Hematopoietic multipotent progenitor cell treated with erythropoietin and hydrocortisone succinate and interleukin-3 and kit ligand, for 15 days (in vitro differentiated cells): ENCODE measurements at regions not wholly inside any gene's neighbourhood (a gene's known extent, or its start where the extent isn't known, plus 50 kb on each side); places are given as distances from the start of the nearest gene placed in this dataset.
"Not testable (repeated sequence)": the region's sequence is repeated elsewhere in the genome, so short reads cannot be mapped to it uniquely, and the experiment has no call there.

Experiments used
- DNase-seq: peaks from one replicate; pipeline ENCODE4 v3.0.0-alpha.2; 2015; ENCODE audit warnings: low spot score

GRCh38 chr15:92705764-92706163, 50.2 kb upstream of the FAM174B start:
- no peak for DNase-seq

DNA sequence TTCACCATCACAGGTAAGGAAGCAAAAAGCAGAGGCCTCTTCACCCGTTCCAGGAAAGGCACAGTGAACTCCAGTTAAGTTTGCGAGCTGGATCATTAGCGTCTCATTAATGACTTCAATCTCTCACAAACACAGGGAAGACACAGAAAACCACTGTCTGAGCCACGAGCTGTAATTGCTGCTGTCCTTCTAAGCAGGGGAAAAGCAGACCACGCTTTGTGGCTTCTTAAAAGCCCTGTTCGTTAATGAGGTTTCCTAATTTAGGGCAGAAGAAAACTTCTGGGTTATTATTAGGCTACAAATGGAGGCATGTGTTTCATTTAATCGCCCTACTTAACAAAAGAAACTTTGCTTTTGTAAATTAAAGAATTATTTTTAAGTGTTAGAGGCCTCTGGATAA, 50.6 kb upstream of the FAM174B start:
- DNase-seq = no peak

DNA sequence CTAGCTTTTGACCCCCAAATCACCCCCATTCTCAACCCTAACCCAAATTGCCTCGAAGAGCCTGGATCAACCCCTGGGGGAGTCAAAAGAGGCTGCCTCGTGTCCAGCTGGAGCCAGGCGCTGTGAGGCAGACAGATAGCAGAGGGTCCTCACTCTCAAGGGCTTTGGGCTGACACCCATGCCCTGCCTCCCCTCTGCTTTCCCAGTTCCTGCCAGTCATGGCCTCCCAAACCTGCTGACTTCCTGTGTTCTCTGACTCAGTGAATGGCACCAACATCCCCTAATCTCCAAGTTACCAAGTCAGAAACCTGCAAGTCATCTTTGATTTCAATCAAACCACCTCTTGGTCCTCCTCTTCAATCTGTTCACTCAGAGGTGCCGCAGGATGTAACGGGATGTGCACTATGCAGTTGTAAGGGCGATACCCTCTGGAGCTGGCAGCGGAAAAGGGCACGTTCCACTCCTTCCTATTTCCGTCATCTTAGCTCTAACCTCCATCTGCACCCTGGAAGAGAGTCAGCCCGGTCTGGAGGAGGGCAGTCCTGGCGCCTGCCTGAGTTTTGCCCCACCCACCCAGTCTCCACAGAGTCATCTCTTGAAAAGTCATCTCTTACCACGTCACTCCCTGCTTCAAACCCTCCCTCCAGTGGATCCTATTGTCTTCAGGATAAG, 52.4 kb upstream of the FAM174B start:
- DNase-seq = no peak

GRCh38 chr15:92708635-92709034, 53.1 kb upstream of the FAM174B start:
- no peak for DNase-seq

DNA sequence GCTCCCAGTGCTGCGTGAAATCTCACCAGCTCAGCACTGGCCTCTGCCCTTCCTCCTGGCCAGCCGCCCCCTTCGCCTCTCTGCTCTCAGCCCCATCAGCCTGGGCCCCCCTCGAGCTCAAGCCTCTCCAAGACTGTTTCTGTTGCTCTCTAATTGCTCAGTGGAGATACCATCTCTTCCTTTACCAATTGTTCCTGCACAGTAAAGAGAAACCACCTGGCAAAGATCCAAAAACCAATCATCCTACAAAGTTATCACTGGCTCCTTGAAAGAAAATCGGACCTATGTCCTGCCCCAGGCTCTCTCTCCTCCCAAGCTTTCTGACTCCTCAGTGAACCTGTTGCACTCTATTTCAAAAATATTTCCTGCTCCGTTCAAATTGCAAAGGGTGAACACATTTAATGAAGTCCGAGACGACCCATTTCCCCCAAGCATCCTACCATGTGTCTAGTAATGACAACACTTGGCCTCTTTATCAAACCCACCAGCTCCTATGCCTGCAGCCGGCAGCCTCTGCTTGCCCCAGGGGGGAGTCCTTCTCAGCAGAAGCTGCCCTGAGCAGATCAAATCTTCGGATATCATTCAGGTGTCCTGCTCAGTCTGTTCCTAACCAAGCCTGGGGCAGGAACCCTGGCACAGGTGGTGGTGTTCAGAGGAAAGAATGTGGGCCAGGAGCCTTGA, 53.7 kb upstream of the FAM174B start:
- DNase-seq = no peak

DNA sequence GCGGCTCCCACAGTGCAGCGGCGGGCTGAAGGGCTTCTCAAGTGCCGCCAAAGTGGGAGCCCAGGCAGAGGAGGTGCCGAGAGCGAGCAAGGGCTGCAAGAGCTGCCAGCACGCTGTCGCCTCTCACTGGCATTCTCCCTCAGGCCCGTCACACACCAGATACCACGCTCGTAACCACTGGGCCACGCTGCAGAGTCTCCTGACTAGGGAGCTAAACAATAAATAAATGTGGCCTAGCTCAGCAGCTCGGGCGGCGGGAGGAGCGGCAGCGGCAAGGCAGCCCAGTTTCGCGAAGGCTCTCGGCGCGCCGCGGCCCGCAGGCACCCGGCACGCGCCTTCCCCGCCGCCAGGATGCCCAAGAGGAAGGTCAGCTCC, 55.9 kb upstream of the FAM174B start:
- DNase-seq = no peak

- DNase-seq = no peak
Observed at GRCh38 chr15:92714077-92714476, 58.5 kb upstream of the FAM174B start.

- DNase-seq = peak; percentile 64
Observed at GRCh38 chr15:92714477-92715401, 59.2 kb upstream of the FAM174B start.

DNA sequence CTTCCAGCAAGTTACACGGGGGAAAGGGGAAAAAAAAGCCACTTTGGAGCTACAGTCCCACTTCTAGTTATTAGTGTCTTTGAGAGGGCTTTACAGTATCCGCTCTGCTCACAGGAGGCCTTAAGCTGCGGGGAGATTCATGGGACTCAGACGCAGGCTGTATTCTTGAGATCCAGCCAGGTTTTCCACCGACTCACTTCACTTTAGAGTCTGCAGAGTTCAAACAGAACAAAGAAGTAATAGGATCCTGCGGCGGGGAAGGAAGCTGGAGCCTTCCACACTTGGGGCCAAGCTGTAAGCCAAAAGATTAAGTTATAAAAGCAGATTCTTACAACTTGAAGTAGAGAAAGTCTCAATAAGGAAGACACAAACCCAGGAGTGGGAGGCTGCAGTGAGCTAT, 60.2 kb upstream of the FAM174B start:
- no peak for DNase-seq

DNA sequence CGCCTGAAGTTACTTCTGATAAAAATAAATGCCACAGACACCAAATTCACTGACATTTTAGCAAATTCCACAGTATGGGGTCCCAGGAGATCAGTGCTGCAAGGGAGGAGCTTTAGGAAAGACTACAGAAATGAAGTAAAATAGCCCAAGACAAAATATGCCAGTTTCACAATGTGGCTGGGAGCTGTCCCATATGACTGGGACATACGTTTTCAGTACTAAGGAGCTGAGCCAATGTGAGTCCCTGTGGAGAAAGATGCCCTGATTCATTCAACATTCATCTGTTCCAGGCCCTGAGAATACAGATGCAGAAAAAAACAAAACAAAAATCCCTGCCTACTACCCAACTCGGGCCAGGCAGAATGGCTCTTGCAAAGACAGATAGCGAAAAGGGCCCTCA, 63.4 kb upstream of the FAM174B start:
- no peak for DNase-seq

DNA sequence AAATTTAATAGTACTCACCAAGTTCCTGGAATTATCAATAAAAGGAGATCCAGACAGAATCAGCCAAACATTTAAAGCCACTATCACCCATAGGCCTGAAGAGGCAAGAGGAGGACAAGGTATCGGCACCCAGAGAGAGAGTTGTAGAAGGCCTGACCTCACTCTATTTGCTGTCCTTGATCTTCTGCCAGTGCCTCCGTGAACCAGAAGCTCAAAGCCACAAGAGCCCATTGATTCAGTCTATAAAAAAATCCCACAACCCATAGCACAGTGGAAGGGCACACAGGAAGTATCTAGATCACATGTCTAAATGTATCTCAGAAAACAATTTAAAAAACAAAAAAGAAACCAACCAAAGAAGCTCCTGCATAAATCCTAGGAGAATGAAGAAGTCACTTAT, 68.6 kb upstream of the FAM174B start:
- no peak for DNase-seq

DNA sequence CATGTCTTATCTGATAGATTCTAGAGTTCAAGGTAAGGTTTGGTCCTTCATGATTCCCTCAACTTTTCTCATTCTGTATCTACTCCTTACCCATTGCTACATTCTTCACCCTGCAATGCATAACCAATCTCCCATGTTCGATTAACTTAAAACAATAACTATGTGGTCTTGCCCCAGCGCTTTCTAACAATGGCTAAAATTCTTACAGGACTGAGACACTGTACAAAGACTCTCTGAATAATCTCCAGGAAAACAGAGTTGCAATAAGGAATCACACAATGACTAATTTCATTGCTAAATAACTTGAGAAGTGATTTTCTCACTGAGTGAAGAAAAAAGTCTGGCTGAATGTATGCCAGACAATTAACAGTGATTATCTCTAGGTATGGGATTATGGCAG, 69.6 kb upstream of the FAM174B start:
- DNase-seq = no peak

- no peak for DNase-seq
Observed at GRCh38 chr15:92728266-92728665, 72.7 kb upstream of the FAM174B start.

GRCh38 chr15:92733090-92733933, 77.7 kb upstream of the FAM174B start:
- DNase-seq = no peak

GRCh38 chr15:92733934-92734521, 78.5 kb upstream of the FAM174B start:
- no peak for DNase-seq

GRCh38 chr15:92739246-92739645, 83.7 kb upstream of the FAM174B start:
- DNase-seq = not testable (repeated sequence)

GRCh38 chr15:92745845-92746271, 90.3 kb upstream of the FAM174B start:
- no peak for DNase-seq

GRCh38 chr15:92747047-92747446, 91.5 kb upstream of the FAM174B start:
- no peak for DNase-seq

DNA sequence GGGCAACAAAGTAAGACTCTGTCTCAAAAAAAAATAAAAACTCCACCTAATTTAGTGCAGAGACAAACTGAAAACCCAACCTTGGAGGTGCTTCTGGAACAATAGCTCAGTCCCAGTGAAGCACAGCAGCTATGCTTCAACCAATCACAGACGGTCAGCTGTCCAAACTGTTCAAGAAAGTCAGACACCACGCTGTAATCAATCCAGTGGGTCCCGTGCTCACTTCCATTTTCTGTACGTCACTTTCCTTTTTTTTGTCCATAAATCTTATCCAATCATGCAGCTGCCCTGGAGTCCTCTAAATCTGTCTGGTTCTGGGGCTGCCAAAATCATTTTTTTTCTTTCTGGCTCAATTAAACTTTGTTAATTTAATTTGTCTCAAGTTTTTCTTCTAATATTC, 93.6 kb upstream of the FAM174B start:
- DNase-seq = no peak

DNA sequence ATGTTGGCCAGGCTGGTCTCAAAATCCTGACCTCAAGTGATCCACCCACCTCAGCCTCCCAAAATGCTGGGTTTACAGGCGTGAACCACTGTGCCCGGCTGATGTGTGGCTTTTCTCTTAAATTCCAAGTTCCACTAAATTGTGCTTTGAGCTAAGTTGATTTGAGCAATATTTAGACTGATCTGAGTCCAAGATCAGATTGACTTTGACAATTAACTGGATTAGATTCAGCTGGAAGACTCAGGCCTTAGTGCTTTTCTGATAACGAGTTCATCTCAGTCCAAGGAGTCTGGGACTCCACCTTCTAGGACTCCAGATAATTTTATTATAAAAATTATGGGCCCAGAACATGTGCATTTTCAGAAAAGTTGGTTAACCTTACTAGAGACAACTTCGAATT, 94.4 kb upstream of the FAM174B start:
- DNase-seq = no peak

GRCh38 chr15:92751528-92751927, 96.0 kb upstream of the FAM174B start:
- no peak for DNase-seq

- no peak for DNase-seq
Observed at GRCh38 chr15:92753591-92753990, 98.0 kb upstream of the FAM174B start.
